ENCODE measurements at regions not wholly inside any gene's neighbourhood (a gene's known extent, or its start where the extent isn't known, plus 50 kb on each side); places are given as distances from the start of the nearest gene placed in this dataset.

DNA sequence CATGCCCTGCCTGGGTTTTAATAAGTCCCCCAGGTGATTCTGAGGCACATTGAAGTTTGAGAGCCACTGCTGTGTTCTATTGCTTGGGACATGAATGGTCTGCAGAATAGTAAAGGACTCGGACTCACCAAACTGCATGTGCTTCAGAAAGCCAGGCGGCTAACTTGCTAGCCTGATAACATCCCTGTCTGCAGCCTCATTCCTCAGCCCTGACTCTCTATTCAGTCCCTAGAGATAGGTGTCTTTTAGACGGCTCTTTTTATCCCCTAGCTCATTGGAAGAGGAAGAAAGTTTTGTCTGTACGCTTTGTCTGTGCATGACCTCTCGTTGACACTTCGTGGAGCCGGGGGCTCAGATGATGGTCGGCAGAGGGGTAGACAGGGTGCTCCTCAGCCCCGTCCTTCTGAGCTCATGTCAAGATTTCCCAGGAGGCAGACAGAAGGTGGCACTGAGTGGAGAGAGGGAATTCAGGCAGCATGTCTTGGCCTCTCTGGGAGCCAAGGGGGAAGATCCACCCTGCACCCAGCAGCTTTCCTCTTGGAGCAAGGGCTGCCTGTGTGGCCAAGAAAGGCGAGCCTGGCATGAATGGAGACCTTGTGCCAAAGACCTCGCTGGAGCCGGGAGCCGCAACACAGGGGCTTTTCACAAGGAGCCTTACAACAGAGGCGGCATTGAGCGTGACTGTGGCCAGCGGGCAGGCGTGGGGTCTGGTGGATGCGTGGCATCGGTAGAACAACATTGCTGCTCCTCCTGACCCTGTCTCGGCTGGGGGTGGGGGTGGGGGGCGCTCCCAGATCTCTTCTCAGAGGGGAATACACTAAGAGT, 51.1 kb upstream of the PODXL start:
- ATAC-seq (ENCODE audit: low read depth): no peak
- Mint-ChIP-seq H3K9me3 (no peaks in the 10 kb centered on the region), H3K36me3 (ENCODE audit: low read depth) (no peaks in the 10 kb centered on the region), H3K4me3 (no peak overlapping the region), H3K27me3 (peaks cover 17% of the 10 kb centered on the region), H3K27ac (no peak overlapping the region), H3K4me1 (no peaks in the 10 kb centered on the region)
- ChIA-PET POLR2A (no interaction called here), CTCF (no interaction called here)
- no peak for DNase-seq
- intact Hi-C loops (cut with micrococcal nuclease): no loop called here
- TF ChIP-seq, protein P1, sequence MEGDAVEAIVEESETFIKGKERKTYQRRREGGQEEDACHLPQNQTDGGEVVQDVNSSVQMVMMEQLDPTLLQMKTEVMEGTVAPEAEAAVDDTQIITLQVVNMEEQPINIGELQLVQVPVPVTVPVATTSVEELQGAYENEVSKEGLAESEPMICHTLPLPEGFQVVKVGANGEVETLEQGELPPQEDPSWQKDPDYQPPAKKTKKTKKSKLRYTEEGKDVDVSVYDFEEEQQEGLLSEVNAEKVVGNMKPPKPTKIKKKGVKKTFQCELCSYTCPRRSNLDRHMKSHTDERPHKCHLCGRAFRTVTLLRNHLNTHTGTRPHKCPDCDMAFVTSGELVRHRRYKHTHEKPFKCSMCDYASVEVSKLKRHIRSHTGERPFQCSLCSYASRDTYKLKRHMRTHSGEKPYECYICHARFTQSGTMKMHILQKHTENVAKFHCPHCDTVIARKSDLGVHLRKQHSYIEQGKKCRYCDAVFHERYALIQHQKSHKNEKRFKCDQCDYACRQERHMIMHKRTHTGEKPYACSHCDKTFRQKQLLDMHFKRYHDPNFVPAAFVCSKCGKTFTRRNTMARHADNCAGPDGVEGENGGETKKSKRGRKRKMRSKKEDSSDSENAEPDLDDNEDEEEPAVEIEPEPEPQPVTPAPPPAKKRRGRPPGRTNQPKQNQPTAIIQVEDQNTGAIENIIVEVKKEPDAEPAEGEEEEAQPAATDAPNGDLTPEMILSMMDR (IDR thresholded peaks at IDR 0.05): no peak

DNA sequence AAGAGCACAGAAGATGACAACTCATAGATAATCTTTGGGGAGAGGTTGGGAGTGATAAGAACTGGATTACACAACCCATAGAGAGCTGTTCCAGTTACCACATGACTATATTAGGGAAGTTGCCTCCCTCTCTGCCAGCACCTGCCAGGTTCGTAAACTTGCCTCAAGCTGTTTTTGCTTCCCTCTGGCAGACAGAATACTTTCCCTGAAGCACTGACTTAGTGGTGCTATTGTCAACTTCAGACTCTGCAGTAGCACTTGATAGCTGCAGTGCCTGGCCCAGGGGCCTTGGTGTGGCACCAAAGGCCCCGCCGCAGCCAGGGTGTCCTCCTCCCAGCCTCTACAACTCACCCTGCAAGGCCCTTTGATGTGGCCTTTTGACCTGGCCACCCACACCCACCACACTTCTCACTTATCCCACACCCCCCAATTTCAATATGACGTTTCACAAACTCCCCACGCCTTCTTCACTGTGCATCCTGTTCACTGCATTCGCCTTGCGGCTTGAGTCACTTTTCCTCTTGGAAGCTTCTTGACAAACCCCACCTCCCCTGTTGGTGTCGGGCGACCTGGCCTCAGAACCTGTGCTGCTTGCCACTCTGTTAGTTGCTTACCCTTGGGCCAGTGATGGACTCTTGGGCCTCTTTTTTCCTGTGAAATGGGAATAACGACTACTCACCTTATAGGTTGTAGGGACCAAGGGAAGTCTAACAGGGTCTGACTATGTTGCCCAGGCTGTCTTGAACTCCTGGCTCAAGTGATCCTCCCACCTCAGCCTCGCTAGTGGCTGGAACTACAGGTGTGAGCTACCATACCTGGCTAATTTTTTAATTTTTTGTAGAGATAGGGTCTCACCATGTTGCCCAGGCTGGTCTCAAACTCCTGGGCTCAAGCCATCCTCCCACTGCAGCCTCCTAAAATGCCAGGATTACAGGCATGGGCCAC, 50.2 kb upstream of the PODXL start:
- TF ChIP-seq, protein P1 (IDR thresholded peaks at IDR 0.05): no peak
- H3K27ac Mint-ChIP-seq: no peak overlapping the region
- ChIA-PET POLR2A (interaction anchor here (0.6 kb wide), 1 partner anchor 11 kb away, joined by 4 read pairs; no protein-coding TSS in a partner anchor), CTCF (no interaction called here)
- H3K4me1 Mint-ChIP-seq: no peaks in the 10 kb centered on the region
- H3K4me3 Mint-ChIP-seq: no peak overlapping the region
- H3K27me3 Mint-ChIP-seq: peaks cover 17% of the 10 kb centered on the region
- ATAC-seq (ENCODE audit: low read depth) (no peak), DNase-seq (no peak)
- H3K9me3 Mint-ChIP-seq: no peaks in the 10 kb centered on the region
- intact Hi-C loops (cut with micrococcal nuclease): no loop called here
- H3K36me3 Mint-ChIP-seq (ENCODE audit: low read depth): no peaks in the 10 kb centered on the region
